T1000 (cell line): ENCODE measurements at regions not wholly inside any gene's neighbourhood (a gene's known extent, or its start where the extent isn't known, plus 50 kb on each side); places are given as distances from the start of the nearest gene placed in this dataset.

Source experiments
- DNase-seq: peaks from one replicate; lab custom pipeline; 2025; ENCODE audit warnings: mixed read lengths; lab: John Stamatoyannopoulos, UW

- DNase-seq, result no peak
Measured at GRCh38 chr22:48578138-48579042, 1249.3 kb downstream of the BRD1 start.

DNA sequence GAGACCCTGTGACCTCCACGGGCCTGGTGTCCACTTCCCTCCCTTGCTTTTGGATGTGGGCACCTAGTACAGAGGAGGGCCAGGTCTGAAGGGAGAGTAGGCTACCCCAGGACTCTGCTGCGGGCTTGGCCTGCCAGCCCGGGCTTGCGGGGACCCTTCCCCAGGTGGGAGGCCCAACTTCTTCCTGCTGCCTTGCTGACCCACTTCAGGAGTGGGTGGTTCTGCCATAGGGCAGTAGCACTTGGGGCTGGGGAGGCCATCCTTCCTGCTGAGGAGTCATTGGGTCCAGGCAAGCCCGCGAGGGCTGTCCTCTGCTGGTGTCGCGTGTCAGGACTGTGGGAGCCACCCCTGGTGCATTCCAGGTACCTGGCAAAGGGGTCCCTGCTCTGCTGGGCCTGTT, 1250.0 kb downstream of the BRD1 start:
- DNase-seq, result no peak

GRCh38 chr22:48577014-48577690, 1250.5 kb downstream of the BRD1 start:
- no peak for DNase-seq

GRCh38 chr22:48576333-48577013, 1251.2 kb downstream of the BRD1 start:
- no peak for DNase-seq

GRCh38 chr22:48575618-48576332, 1251.9 kb downstream of the BRD1 start:
- no peak for DNase-seq

DNA sequence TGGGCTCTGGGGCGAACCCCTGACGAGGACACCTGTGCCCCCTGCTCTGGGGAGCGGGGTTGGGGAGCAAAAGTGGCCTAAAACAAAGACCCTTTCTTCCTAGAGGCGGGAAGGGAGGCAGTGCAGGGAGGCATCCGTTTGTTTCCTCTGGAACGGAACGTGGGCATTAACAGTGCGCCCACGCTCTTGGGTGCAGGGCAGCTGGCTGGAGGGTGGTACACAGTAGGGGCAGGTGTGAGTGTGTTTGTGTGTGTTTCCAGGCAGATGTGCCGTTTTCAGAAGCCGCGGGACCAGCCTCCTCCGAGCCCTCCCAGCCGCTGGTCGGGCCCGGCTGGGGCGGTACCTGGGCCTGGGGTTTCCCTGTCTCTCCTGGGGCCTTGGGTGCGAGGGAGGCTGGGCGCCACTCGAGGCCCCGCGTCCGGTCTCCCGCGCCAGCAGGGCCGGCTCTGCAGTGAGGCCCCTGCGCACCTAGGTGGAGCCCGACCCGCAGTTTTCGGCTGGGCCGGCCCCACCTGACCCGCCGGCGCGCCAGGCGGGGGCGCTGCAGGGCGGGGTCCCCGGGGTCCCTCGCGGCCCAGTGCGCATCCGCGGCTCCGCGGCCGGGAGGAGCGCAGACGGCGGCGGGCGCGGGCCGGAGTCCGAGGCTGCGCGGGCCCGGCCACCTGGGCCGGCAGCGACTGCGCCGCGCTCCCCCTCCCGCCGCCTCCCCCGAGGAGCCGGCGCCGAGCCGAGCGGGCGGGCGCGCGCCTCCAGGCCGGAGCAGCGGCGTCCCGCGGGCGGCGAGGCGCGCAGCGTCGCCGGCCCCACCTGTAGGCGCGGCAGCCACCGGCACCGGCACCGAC, 1252.7 kb downstream of the BRD1 start:
- DNase-seq, result no peak

DNA sequence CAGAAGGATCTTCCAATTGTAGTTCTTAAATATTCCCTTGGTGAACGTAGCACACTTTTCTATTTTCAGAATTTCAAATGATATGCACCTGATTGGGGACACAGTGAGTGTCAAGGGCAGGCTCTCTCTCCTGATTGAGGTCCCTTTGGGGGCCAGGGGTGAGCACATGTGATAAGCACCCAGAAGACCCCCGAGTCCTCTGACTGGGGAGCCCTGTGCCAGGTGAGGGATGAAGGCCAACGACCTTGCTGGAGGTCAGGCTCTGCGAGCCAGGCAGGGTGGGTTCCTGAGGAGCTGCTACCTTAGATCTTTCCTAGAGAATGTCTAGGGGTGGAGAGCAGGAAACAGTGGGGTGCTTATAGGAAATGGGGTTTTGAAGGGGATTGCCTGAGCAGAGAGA, 1253.9 kb downstream of the BRD1 start:
- no peak for DNase-seq

DNA sequence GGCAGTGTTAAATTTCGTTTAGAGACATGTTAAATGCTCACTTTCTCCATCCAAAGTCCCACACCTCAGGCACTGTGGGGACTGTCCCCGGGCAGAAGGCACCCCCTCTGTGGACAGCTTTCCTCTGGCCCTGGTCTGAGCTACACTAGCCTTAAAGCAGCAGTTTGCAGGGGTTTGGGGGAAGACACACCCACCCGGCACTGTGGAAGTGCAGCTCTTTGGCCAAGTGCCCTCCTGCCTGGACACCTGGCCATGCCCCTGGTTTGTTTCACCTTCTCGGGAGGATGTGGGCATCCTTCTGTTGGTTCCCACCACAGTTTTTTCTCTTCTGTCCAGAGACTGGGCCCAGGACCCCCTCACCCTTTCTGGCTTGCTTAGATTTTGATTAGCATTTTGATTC, 1254.7 kb downstream of the BRD1 start:
- DNase-seq, result no peak

DNA sequence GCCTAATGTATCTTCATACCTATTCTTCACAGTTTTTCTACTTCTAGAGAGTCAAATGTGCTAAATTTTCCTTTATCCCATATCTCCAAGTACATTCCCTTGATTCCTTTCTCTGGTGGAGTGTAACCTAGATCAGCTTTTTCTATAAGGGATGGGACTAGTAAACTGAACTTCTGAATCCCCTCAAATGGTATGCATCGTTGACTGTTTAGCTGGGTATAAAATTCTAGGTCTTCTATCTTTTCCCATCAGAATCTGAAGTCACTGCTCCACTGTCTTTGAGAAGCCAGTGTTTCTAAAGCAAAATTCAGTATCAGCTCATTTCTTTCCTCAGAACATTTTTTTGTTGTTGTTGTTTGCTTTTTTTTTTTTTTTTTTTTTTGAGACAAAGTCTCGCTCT, 1256.8 kb downstream of the BRD1 start:
- no peak for DNase-seq

DNA sequence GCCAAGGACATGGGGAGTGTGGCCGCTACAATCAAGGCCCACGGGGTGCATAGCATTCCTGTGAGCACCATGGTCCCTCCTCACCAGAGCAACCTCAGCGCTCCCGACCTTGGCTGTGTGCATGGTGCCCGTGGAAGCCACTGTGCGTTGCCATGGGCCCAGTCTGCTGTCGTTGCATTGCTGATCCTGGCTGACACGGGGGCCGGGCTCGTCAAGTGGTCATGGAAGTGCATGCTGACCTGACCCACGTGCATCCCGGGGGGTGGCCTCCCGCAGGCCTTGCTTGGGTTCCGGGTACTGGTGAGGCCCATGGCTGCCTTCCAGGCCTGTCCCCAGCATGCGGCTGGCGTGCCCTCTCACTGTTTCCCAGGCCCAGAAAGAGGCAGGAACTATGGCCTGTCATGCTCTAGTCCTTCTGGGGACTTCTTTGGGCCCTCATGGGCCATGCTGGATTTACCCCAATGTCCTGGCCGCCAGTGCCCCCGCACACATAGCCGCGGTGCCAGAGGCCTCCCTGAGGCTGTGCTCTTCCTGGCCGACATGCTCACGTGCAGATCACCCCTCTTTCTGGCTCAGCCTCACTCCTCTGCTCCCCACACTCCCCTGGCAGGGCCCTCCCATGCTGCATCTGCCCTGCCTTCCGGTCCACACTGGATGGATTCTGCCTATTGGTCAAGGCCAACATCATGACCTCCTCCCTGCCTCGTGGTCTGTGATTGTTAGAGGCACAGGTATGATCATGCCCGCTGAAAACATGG, 1258.0 kb downstream of the BRD1 start:
- DNase-seq, result no peak

DNA sequence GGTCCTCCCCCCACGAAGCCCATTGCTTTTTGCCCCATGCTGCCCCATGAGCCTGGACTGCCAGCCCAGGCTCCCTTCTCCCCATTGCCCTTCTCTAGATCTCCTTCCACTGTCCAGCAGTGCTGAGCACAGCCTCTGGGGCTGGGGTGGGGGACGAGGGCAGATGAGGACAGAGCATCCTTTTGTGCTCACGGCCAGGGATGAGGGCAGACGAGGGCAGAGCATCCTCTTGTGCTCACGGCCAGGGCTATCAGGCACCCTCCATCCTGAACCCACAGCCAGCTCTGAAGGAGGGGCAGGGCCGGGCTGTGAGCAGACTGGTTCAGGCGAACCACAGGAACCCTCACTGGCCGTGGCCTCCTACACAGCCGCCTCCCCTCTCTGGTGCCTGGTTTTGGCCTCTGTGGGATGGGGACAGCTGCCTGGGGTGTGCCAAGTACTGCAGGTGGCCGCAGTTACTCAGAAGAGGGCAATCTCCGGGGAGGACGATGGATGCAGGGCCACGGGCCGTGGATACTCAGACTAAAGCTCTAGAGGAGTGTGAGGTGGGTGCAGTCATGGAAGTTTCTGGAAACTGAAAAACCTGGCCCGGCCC, 1258.8 kb downstream of the BRD1 start:
- no peak for DNase-seq

- no peak for DNase-seq
Measured at GRCh38 chr22:48567213-48567975, 1260.3 kb downstream of the BRD1 start.

DNA sequence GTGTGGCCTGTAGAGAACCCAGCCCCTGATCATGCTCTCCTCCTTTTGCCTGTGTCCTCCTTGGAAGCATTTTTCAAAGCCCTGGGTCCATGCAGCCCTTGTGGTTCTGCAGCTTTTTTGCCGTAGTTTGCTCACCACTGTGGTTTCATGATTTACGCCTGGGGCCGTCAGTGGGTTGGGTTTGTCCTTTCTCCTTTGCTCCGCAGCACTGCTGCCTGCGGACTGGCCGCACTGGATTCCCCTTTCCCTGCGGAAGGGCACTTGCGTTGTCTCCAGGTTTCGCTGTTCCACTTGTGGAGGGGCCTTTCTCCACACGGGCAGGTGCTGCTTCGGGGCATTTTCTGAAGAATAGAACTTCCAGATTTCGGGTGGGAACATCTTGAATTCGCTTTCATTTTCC, 1260.9 kb downstream of the BRD1 start:
- DNase-seq, result no peak

- DNase-seq, result no peak
Measured at GRCh38 chr22:48565901-48566501, 1261.7 kb downstream of the BRD1 start.

DNA sequence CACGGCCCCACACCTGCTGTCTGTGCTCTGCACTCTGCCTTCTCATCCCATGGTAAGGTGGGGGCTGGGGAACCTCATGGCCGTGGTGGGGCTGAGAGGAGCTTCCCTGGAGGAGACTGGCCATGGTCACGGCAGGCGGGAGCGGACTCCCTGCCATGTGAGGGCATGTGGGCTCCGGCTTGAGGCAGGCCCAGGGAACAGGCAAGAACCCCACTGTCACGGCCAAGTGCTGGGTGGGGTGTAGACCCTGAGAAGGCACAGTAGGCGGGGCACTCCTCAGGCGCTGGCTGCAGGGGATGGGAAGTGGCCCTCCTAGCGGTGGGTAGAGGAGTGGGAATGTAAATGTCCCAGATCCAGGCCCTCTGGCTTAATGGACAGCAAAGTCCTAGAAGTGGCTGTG, 1262.7 kb downstream of the BRD1 start:
- DNase-seq, result no peak

DNA sequence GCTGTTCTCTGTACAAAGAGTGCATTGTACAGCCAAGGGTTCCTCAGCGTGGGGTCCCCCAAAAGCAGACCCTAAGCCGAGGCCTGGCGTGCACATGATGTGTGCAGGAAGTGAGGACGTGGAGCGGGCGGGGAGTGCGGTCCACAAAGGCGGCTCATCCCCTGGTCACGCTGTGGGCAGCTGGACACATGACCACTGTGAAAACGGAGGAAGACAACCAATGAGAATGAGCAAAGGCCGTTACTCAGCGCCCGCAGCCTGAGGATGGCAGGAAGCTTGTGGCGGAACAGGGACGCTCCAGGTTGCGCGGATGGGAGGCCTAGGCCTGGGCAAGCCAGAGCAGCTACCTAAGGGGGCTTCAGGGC, 1263.7 kb downstream of the BRD1 start:
- DNase-seq, result no peak

- DNase-seq, result no peak
Measured at GRCh38 chr22:48563118-48563965, 1264.3 kb downstream of the BRD1 start.

GRCh38 chr22:48561676-48562075, 1266.0 kb downstream of the BRD1 start:
- no peak for DNase-seq
